A549 (cell line): ENCODE measurements at regions not wholly inside any gene's neighbourhood (a gene's known extent, or its start where the extent isn't known, plus 50 kb on each side); places are given as distances from the start of the nearest gene placed in this dataset.

Source experiments
- BCL3 ChIP-seq: fragments of >200 bp; sonication (Bioruptor Twin); formaldehyde crosslinking; IDR thresholded peaks from 3 replicates; pipeline ENCODE4 v1.6.1; 2016
- CHD4 ChIP-seq: fragments of 200-600 bp; sonication (generic); IDR thresholded peaks from 2 replicates; pipeline ENCODE4 v1.6.1; 2016; ENCODE audit warnings: antibody characterized with exemption, mild to moderate bottlenecking, borderline replicate concordance
- CTCF ChIP-seq: fragments of >200 bp; sonication (Bioruptor Twin); formaldehyde crosslinking; IDR thresholded peaks from 3 replicates; pipeline ENCODE4 v1.5.1; 2016
- E2F6 ChIP-seq: IDR thresholded peaks from 2 replicates; pipeline ENCODE4 v1.6.1; 2012; ENCODE audit warnings: low read depth, borderline replicate concordance
- JUNB ChIP-seq: fragments of >200 bp; sonication (Bioruptor Twin); formaldehyde crosslinking; IDR thresholded peaks from 2 replicates; pipeline ENCODE4 v1.6.1; 2016
- PHF8 ChIP-seq: fragments of 200-600 bp; sonication (generic); IDR thresholded peaks from 2 replicates; pipeline ENCODE4 v1.6.1; 2016; ENCODE audit warnings: low read depth, mild to moderate bottlenecking, antibody characterized with exemption, moderate library complexity, borderline replicate concordance
- POLR2A ChIP-seq: IDR thresholded peaks from 2 replicates; pipeline ENCODE4 v1.6.1; 2012; ENCODE audit warnings: mild to moderate bottlenecking, low read length
- POLR2AphosphoS2 ChIP-seq: conservative IDR thresholded peaks from 2 replicates; pipeline ENCODE4 v1.6.1; 2012; ENCODE audit warnings: low read length, improper control_type of control experiment, inconsistent platforms

- TF ChIP-seq CTCF (no peak), POLR2A (no peak), POLR2AphosphoS2 (no peak), CHD4 (no peak), E2F6 (no peak), PHF8 (no peak), BCL3 (no peak), JUNB (no peak)
Measured at GRCh38 chr3:94967196-94967595, 904.3 kb downstream of the NSUN3 start.
